ENCODE measurements at regions not wholly inside any gene's neighbourhood (a gene's known extent, or its start where the extent isn't known, plus 50 kb on each side); places are given as distances from the start of the nearest gene placed in this dataset.

DNA sequence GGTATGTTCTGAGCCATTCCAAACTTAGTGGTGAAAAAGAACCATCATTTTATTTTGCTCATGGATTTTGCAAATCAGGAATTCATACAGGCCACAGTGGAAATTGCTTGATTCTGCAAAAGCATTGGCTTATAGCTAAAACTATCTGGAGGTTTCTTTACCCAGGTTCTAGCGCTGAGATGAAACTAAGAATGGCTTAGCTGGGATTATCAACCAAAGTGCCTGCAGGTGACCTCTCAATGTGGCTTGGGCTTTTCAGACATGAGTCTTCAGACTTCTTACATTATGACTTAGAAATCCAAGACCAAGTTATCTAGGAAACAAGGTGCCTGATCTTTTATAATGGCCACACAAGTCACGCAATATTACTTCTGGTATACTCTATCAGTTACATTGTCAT, 140.1 kb downstream of the HGF start:
- Histone ChIP-seq H3K4me3 (replicated peaks in 1 of 3; ENCODE audit: insufficient read depth in 1 of 3, low read depth in 2 of 3, low read length in 3 of 3) (no peak overlapping the region), H3K27ac (ENCODE audit: extremely low read length, insufficient read depth, low read length) (no peak overlapping the region), H3K27me3 (ENCODE audit: control insufficient read depth in 1 of 2, insufficient read depth in 2 of 2, low read length in 2 of 2) (no peaks in the 10 kb centered on the region), H3K4me2 (ENCODE audit: low read depth, low read length) (no peak overlapping the region), H2AFZ (ENCODE audit: low read length) (no peak overlapping the region), H4K20me1 (ENCODE audit: insufficient read depth, low read length) (no peaks in the 10 kb centered on the region), H3K9me3 (ENCODE audit: low read length) (no peaks in the 10 kb centered on the region), H3K9ac (ENCODE audit: insufficient read depth, low read depth, low read length) (no peak overlapping the region), H3K4me1 (ENCODE audit: insufficient read depth, low read length) (peaks cover 3% of the 10 kb centered on the region), H3K36me3 (replicated peaks in 1 of 2; ENCODE audit: control insufficient read depth in 1 of 2, insufficient read depth in 2 of 2, low read length in 2 of 2) (no peaks in the 10 kb centered on the region), H3K79me2 (ENCODE audit: insufficient read depth, low read length) (no peaks in the 10 kb centered on the region)
- BruUV-seq (replicated peaks): no TSS peak
- DNase-seq (ENCODE audit: low spot score): no peak
- no peak for TF ChIP-seq ZNF30 (CRISPR knock-in tag; IDR thresholded peaks at IDR 0.05)
- TF ChIP-seq ZNF569 (CRISPR knock-in tag; IDR thresholded peaks at IDR 0.05; ENCODE audit: borderline replicate concordance): no peak
- TF ChIP-seq MXI1 (IDR thresholded peaks at IDR 0.05; ENCODE audit: borderline replicate concordance, low read depth, low read length): no peak
- TF ChIP-seq TBX3 (IDR thresholded peaks at IDR 0.05; ENCODE audit: borderline replicate concordance): no peak
- TF ChIP-seq ZNF773 (CRISPR knock-in tag; IDR thresholded peaks at IDR 0.05; ENCODE audit: borderline replicate concordance): no peak
- no peak for TF ChIP-seq HNF1A (IDR thresholded peaks at IDR 0.05; ENCODE audit: low read depth)
- no peak for TF ChIP-seq HNF1A (CRISPR knock-in tag; IDR thresholded peaks at IDR 0.05; ENCODE audit: borderline replicate concordance)
- no peak for TF ChIP-seq MYNN (CRISPR knock-in tag; IDR thresholded peaks at IDR 0.05; ENCODE audit: low read depth)
- no peak for TF ChIP-seq ZNF674 (CRISPR knock-in tag; IDR thresholded peaks at IDR 0.05; ENCODE audit: low read depth)
- no peak for TF ChIP-seq RORA (CRISPR knock-in tag; IDR thresholded peaks at IDR 0.05)
- TF ChIP-seq ETV5 (CRISPR knock-in tag; IDR thresholded peaks at IDR 0.05; ENCODE audit: borderline replicate concordance): no peak
- no peak for TF ChIP-seq KLF9 (CRISPR knock-in tag; IDR thresholded peaks at IDR 0.05; ENCODE audit: low read depth)
- TF ChIP-seq ZNF7 (CRISPR knock-in tag; IDR thresholded peaks at IDR 0.05): no peak
- TF ChIP-seq CBFB (CRISPR knock-in tag; IDR thresholded peaks at IDR 0.05): no peak
- TF ChIP-seq ZNF326 (CRISPR knock-in tag; IDR thresholded peaks at IDR 0.05; ENCODE audit: borderline replicate concordance): no peak
- no peak for TF ChIP-seq FOXO1 (CRISPR knock-in tag; IDR thresholded peaks at IDR 0.05)
- FAIRE-seq: no peak
- WGBS (ENCODE audit: low lambda C conversion rate): 65% methylated on average over 2 of the region's 2 CpGs
- in situ Hi-C loops (cut with HindIII; ENCODE audit: extremely low pct_ligation_motif_present, low pct_unique_long_range_greater_than_20kb): no loop called here
- no peak for ATAC-seq
- ChIA-PET CTCF (ENCODE audit: low intra/inter-chr PET ratio, low total read pairs) (no interaction called here), POLR2A (no interaction called here)
- intact Hi-C loops (cut with micrococcal nuclease; ENCODE audit: unreplicated experiment): no loop called here

Measured in HepG2 (cell line).